WERI-Rb-1 (cell line): ENCODE measurements at regions not wholly inside any gene's neighbourhood (a gene's known extent, or its start where the extent isn't known, plus 50 kb on each side); places are given as distances from the start of the nearest gene placed in this dataset.

ENCODE experiments used
- DNase-seq: peaks from one replicate; pipeline ENCODE4 v3.0.0-alpha.2; 2020
- H3K27ac ChIP-seq: fragments of 250-450 bp; sonication (Bioruptor Pico); 2 replicates; pipeline ENCODE4 v1.5.1; 2020; ENCODE audit warnings: mild to moderate bottlenecking, moderate library complexity
- H3K27me3 ChIP-seq: fragments of 250-450 bp; sonication (Bioruptor Pico); 2 replicates; pipeline ENCODE4 v1.5.1; 2021; ENCODE audit warnings: mild to moderate bottlenecking, low read depth, moderate library complexity; ENCODE audit not compliant: insufficient read depth, severe bottlenecking
- H3K36me3 ChIP-seq: fragments of 250-450 bp; sonication (Bioruptor Pico); 2 replicates; pipeline ENCODE4 v1.5.1; 2020; ENCODE audit warnings: mild to moderate bottlenecking, moderate library complexity
- H3K4me3 ChIP-seq: 2 replicates; pipeline ENCODE4 v1.5.1; 2011; ENCODE audit warnings: low read depth, mild to moderate bottlenecking, control low read depth, low read length
- H3K9me3 ChIP-seq: fragments of 250-450 bp; sonication (Bioruptor Pico); 2 replicates; pipeline ENCODE4 v1.5.1; 2021; ENCODE audit warnings: mild to moderate bottlenecking, moderate library complexity; ENCODE audit not compliant: severe bottlenecking
- CTCF ChIP-seq: IDR thresholded peaks from 2 replicates; pipeline ENCODE4 v1.5.1; 2011; ENCODE audit warnings: low read depth, mild to moderate bottlenecking, control low read depth, inconsistent platforms, low read length

- no peaks in the 10 kb centered on the region for H3K27me3 ChIP-seq
- no peak for DNase-seq
- no peak for TF ChIP-seq CTCF
- H3K4me3 ChIP-seq = no peak overlapping the region
- H3K36me3 ChIP-seq = no peaks in the 10 kb centered on the region
- no peak overlapping the region for H3K27ac ChIP-seq
- H3K9me3 ChIP-seq = no peaks in the 10 kb centered on the region
Measured at GRCh38 chr21:18478513-18478912, 74.9 kb upstream of the TMPRSS15 start.

GRCh38 chr21:18488252-18488651 lies 84.7 kb upstream of the TMPRSS15 start:
- no peaks in the 10 kb centered on the region for H3K36me3 ChIP-seq
- no peaks in the 10 kb centered on the region for H3K9me3 ChIP-seq
- TF ChIP-seq CTCF = no peak
- no peak overlapping the region for H3K4me3 ChIP-seq
- DNase-seq = no peak
- H3K27me3 ChIP-seq = no peaks in the 10 kb centered on the region
- no peak overlapping the region for H3K27ac ChIP-seq

- TF ChIP-seq CTCF = no peak
- Histone ChIP-seq H3K27ac (no peak overlapping the region), H3K27me3 (no peaks in the 10 kb centered on the region), H3K36me3 (no peaks in the 10 kb centered on the region), H3K4me3 (no peak overlapping the region), H3K9me3 (no peaks in the 10 kb centered on the region)
- no peak for DNase-seq
Measured at GRCh38 chr21:18493422-18493821, 89.8 kb upstream of the TMPRSS15 start.

GRCh38 chr21:18495523-18495922 lies 91.9 kb upstream of the TMPRSS15 start:
- Histone ChIP-seq H3K27me3 (no peaks in the 10 kb centered on the region), H3K9me3 (no peaks in the 10 kb centered on the region), H3K27ac (no peak overlapping the region), H3K4me3 (no peak overlapping the region), H3K36me3 (no peaks in the 10 kb centered on the region)
- TF ChIP-seq CTCF = no peak
- DNase-seq = no peak

- Histone ChIP-seq H3K27ac (no peak overlapping the region), H3K4me3 (no peak overlapping the region), H3K9me3 (no peaks in the 10 kb centered on the region), H3K27me3 (no peaks in the 10 kb centered on the region), H3K36me3 (no peaks in the 10 kb centered on the region)
- DNase-seq = no peak
- no peak for TF ChIP-seq CTCF
Measured at GRCh38 chr21:18498431-18498830, 94.8 kb upstream of the TMPRSS15 start.

GRCh38 chr21:18499761-18500376 lies 96.3 kb upstream of the TMPRSS15 start:
- H3K36me3 ChIP-seq = no peaks in the 10 kb centered on the region
- H3K4me3 ChIP-seq = no peak overlapping the region
- TF ChIP-seq CTCF = peak; percentile 36; the same call in 1 of the 2 replicates
- H3K27me3 ChIP-seq = no peaks in the 10 kb centered on the region
- DNase-seq = peak; percentile 19
- H3K9me3 ChIP-seq = no peaks in the 10 kb centered on the region
- H3K27ac ChIP-seq = no peak overlapping the region
